BJ (cell line): ENCODE measurements at regions not wholly inside any gene's neighbourhood (a gene's known extent, or its start where the extent isn't known, plus 50 kb on each side); places are given as distances from the start of the nearest gene placed in this dataset.
"Not testable (repeated sequence)": the region's sequence is repeated elsewhere in the genome, so short reads cannot be mapped to it uniquely, and the experiment has no call there.

ENCODE experiments used
- CTCF ChIA-PET: fragments of 350-600 bp; formaldehyde crosslinking; extraction: SDS; loops from one replicate; lab custom pipeline; 2021; ENCODE audit warnings: antibody characterized with exemption, inconsistent platforms; lab: Yijun Ruan, JAX
- POLR2A ChIA-PET: fragments of 300-600 bp; sonication (Branson Sonifier 250); formaldehyde crosslinking; extraction: SDS; loops from one replicate; lab custom pipeline; 2021; ENCODE audit warnings: antibody characterized with exemption; lab: Charles Lee
- DNase-seq: peaks from one replicate; pipeline ENCODE4 v3.0.0-alpha.2; 2011; ENCODE audit warnings: low read depth
- H3K27me3 ChIP-seq: 2 replicates; pipeline ENCODE4 v1.6.0; 2011; ENCODE audit warnings: low read length; ENCODE audit not compliant: control insufficient read depth, insufficient read depth
- H3K36me3 ChIP-seq: 2 replicates; pipeline ENCODE4 v1.5.1; 2011; ENCODE audit warnings: low read length; ENCODE audit not compliant: control insufficient read depth, insufficient read depth
- H3K4me3 ChIP-seq: 2 replicates; pipeline ENCODE4 v1.5.1; 2011; ENCODE audit warnings: low read depth, mild to moderate bottlenecking, control low read depth, low read length
- TF ChIP-seq, protein P1 (sequence below): IDR thresholded peaks from 2 replicates; pipeline ENCODE4 v1.5.1; 2011; ENCODE audit warnings: low read depth, mild to moderate bottlenecking, control low read depth, inconsistent platforms, low read length, moderate library complexity; ENCODE audit not compliant: insufficient read depth

DNA sequence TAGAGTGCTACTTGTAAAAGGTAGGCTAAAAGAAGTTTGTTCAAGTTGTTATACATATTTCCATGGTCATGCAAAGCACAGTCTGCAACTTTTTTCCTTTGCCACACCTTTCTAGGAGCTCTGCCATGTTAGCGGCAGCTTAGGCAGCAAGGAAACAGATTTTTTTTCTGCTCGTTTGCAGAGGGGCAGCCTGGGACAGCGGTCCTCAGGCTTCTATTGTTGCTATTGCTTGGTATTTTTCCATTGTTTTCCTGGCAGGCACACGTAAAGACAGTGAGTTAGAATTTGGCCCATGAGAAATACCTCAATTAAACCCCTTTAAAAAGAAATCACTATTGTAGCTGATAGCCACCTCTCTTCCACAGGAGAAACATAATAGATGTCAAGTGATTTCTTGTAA is 391.4 kb downstream of the SH2D1A start:
- H3K27me3 ChIP-seq, result no peaks in the 10 kb centered on the region
- H3K4me3 ChIP-seq, result no peak overlapping the region
- CTCF ChIA-PET, result no interaction called here
- TF ChIP-seq, protein P1, sequence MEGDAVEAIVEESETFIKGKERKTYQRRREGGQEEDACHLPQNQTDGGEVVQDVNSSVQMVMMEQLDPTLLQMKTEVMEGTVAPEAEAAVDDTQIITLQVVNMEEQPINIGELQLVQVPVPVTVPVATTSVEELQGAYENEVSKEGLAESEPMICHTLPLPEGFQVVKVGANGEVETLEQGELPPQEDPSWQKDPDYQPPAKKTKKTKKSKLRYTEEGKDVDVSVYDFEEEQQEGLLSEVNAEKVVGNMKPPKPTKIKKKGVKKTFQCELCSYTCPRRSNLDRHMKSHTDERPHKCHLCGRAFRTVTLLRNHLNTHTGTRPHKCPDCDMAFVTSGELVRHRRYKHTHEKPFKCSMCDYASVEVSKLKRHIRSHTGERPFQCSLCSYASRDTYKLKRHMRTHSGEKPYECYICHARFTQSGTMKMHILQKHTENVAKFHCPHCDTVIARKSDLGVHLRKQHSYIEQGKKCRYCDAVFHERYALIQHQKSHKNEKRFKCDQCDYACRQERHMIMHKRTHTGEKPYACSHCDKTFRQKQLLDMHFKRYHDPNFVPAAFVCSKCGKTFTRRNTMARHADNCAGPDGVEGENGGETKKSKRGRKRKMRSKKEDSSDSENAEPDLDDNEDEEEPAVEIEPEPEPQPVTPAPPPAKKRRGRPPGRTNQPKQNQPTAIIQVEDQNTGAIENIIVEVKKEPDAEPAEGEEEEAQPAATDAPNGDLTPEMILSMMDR, result no peak
- no peaks in the 10 kb centered on the region for H3K36me3 ChIP-seq
- POLR2A ChIA-PET, result no interaction called here
- no peak for DNase-seq

DNA sequence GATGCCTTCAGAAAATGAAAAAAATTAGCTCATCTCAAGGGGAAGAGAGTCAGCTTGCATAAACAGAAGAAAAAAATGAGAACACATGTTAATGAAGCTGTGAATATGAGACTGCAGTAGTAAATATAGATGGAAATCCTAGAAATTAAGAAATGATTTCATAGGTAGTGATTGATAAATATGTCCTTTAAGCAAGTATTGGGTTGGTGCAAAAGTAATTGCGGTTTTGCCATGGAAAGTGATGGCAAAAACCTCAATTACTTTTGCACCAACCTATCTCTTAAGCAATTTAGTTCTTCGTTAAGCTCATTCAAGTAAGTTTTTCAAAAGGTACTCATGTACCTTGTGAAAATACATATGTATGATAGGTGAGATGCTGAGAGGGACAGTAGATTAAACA is 400.9 kb downstream of the SH2D1A start:
- no peak overlapping the region for H3K4me3 ChIP-seq
- CTCF ChIA-PET, result no interaction called here
- TF ChIP-seq, protein P1, result no peak
- POLR2A ChIA-PET, result no interaction called here
- H3K27me3 ChIP-seq, result no peaks in the 10 kb centered on the region
- no peaks in the 10 kb centered on the region for H3K36me3 ChIP-seq
- DNase-seq, result no peak

DNA sequence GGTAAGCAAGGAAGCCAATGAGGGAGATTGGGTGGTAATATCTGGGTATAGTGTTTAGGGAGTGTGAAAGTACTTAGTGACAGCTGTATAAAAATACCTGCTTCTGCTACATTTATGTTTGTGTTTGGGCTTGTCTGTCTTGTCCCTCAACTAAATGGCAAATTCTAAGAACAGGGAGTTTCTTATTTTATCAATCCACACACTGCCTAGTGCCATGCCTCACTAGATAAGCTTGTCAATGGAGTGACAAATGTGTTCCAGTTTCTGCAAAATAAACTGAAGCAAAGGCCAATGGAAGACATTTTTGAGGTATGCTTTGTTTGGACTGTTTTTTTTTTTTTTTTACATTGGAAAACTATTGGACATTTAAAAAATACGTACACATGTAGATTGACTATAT is 418.0 kb downstream of the SH2D1A start:
- DNase-seq, result no peak
- TF ChIP-seq, protein P1, result no peak
- no peaks in the 10 kb centered on the region for H3K27me3 ChIP-seq
- H3K4me3 ChIP-seq, result no peak overlapping the region
- ChIA-PET POLR2A (no interaction called here), CTCF (no interaction called here)
- H3K36me3 ChIP-seq, result no peaks in the 10 kb centered on the region

DNA sequence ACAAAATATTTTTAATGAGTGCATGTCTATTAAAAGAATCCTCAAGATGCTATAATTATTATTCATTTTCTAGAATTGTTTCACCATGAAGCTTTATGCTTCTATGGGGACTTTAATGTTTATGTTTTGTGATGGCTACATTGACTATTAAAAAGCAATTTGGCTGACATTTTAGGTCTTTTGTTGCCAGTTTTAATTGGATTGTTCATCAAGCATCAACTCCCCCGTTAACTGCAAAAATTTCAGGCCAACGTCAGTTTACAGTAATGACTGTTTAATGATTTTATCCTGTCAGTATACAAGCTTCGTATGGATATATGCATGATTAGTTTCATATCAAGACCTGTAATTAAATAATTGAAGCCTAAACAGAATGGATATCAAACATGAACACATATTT is 422.8 kb downstream of the SH2D1A start:
- ChIA-PET CTCF (no interaction called here), POLR2A (no interaction called here)
- TF ChIP-seq, protein P1, result no peak
- H3K36me3 ChIP-seq, result no peaks in the 10 kb centered on the region
- H3K27me3 ChIP-seq, result no peaks in the 10 kb centered on the region
- DNase-seq, result no peak
- no peak overlapping the region for H3K4me3 ChIP-seq

DNA sequence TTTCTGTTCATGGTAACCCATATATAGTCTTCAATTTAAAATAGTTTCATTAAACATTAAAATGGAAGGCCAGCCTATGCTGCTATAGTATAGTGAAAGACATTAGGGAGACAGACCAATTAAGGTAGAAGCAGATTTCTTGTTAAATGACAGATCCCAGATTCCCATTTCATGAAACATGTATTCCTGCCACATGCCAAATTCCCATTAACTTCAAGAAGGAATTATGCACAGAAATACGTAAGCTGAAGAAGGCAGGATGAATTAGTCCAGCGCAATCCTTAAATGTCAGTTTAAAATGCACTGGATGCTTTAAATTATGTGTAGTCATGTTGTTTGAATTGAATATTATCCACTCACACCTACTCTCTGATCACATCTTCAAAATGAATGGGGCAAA is 424.9 kb downstream of the SH2D1A start:
- TF ChIP-seq, protein P1, result no peak
- CTCF ChIA-PET, result no interaction called here
- Histone ChIP-seq H3K4me3 (no peak overlapping the region), H3K36me3 (no peaks in the 10 kb centered on the region), H3K27me3 (no peaks in the 10 kb centered on the region)
- POLR2A ChIA-PET, result no interaction called here
- no peak for DNase-seq

DNA sequence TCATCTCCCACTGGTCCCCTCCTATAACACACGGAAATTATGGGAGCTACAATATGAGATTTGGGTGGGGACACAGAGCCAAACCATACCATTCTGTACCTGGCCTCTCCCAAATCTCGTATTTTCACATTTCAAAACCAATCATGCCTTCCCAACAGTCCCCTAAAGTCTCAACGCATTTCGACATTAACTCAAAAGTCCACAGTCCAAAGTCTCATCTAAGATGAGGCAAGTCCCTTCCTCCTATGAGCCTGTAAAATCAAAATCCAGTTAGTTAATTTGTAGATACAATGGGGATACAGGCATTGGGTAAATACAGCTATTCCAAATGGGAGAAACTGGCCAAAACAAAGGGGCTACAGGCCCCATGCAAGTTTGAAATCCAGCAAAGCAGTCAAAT is 441.9 kb downstream of the SH2D1A start:
- H3K4me3 ChIP-seq, CTCF ChIA-PET, H3K27me3 ChIP-seq, H3K36me3 ChIP-seq, POLR2A ChIA-PET, DNase-seq: not testable (repeated sequence)

DNA sequence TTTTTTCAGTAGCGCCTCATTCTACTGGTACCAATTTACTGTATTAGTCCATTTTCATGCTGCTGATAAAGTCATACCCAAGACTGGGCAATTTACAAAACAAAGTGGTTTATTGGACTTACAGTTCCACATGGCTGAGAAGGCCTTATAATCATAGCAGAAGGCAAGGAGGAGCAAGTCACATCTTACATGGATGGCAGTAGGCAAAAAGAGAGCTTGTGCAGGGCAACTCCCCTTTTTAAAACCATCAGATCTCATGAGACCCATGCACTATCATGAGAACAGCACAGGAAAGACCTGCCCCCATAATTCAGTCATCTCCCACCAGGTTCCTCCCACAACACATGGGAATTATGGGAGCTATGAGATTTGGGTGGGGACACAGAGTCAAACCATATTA is 443.5 kb downstream of the SH2D1A start:
- H3K4me3 ChIP-seq, DNase-seq, CTCF ChIA-PET, POLR2A ChIA-PET, H3K27me3 ChIP-seq, H3K36me3 ChIP-seq: not testable (repeated sequence)
